CD1c-positive myeloid dendritic cell (primary cell): ENCODE measurements at regions not wholly inside any gene's neighbourhood (a gene's known extent, or its start where the extent isn't known, plus 50 kb on each side); places are given as distances from the start of the nearest gene placed in this dataset.

Source experiments
- DNase-seq: peaks from one replicate; pipeline ENCODE4 v3.0.0-alpha.2; 2016; ENCODE audit errors: extremely low spot score

DNA sequence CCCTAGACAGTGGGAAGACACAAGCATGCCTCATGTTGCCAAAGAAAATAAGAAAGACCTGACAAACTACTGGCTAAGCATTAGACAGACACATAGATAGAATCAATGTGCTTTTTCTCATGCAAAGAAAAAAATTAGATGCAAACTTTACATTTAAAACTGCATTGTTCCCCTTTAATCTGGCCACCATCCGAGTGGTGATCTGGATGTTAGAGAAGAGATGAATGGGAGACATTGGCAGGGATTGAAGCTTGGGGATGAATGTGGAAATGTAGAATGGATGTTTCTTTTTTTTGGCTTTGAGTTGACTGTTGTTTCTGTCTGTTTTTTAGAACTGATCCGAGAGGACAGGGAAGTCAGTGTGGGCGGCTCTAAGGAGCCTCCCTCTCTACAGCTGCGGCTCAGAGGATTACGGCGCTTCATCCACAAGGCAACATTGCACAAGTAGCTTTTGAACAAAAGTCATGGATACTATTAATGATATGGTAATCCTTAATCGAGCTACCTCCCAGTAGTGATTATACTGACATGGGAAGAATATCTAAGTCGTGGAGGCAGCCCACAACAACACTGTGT, 53.0 kb downstream of the HELT start:
- no peak for DNase-seq

DNA sequence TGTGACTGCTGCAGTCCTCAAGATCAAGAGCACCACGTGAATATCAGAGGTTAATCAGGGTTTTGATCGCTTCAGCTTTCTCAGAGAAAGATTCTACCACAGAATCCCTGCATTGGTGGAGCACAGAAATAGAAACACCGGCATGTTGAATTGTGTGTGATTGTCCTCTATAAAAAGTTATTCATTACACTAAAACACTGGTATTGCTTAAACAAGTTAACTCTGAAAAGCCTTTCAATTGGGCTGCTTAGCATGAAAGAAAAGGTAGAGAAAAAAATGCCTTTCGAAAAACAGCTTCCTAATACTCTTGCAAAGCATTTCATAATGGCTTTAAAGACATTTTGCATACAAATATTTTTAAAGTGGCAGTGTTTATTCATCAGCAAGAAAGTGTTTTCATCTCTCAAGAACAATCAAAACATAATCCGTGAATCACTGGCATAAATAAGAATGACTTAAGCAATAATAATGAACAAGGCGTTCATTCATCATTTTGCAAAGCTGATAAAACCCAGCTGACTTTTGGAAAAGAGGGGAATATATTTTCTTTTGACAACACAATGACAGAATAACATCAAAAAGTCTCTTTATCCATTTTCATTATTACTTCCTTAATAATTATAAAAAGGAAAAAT, 61.1 kb downstream of the HELT start:
- DNase-seq = no peak

- no peak for DNase-seq
These were observed 62.3 kb downstream of the HELT start for GRCh38 chr4:185080545-185080944.

GRCh38 chr4:185082561-185082960, 60.5 kb upstream of the SLC25A4 start:
- peak; percentile 32 for DNase-seq

DNA sequence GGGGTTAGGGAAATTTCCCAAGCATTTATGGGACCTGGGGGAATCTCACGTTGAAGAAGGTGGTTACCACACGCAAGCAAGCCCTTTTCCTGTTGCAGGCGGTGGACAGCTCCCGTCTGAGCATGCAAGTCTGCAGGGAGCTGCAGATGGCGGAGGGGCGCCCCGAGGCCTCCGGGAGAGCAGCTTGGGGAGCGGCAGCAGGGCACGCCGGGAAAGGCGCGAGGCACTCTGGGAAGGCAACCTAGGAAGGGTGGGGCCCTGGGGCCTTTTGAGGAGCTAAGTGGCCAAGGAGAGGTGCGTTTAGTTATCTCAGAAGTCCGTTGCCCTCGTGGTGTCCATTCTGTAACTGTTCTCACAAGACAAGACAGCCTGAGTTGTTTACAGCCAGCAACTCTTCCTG, 57.0 kb upstream of the SLC25A4 start:
- no peak for DNase-seq

GRCh38 chr4:185088899-185089298, 54.2 kb upstream of the SLC25A4 start:
- no peak for DNase-seq

- DNase-seq = no peak
These were observed 52.5 kb upstream of the SLC25A4 start for GRCh38 chr4:185090592-185090991.

DNA sequence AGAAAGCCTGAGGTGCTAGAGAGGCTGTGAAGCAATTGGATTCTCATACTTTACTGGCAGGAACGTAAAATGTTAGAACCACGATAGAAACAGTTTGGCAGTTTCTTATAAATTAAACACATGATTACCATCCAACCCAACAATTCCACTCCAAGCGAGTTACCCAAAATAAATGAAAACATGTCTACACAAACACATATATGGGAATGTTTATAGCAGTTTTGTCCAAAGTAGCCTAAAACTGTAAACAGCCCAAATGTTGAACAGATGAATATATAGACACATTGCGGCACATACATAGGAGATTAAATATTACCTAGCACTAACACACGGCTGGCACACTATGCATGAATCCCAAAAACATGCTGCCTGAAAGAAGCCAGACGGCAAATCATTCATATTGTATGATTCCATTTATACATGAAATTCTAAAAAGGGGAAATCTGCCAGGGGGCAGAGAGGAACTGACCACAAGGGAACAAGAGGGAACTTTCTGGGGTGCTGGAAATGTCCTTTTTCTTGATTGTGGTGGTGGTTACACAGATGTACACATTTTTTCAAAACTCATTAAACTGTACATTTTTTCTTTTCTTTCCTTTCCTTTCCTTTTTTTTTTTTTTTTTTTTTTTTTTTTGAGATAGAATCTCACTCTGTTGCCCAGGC, 50.4 kb upstream of the SLC25A4 start:
- DNase-seq = peak; percentile 5
